Kasumi-1 (cell line): ENCODE measurements at regions not wholly inside any gene's neighbourhood (a gene's known extent, or its start where the extent isn't known, plus 50 kb on each side); places are given as distances from the start of the nearest gene placed in this dataset.
"Not testable (repeated sequence)": the region's sequence is repeated elsewhere in the genome, so short reads cannot be mapped to it uniquely, and the experiment has no call there.

Experiments
- DNase-seq, 2 experiments: peaks; one replicate each; lab custom pipeline; 2025; lab: John Stamatoyannopoulos, UW

- no peak for DNase-seq
These were observed 116.5 kb upstream of the LRPAP1 start for GRCh38 chr4:3648731-3649130.

DNA sequence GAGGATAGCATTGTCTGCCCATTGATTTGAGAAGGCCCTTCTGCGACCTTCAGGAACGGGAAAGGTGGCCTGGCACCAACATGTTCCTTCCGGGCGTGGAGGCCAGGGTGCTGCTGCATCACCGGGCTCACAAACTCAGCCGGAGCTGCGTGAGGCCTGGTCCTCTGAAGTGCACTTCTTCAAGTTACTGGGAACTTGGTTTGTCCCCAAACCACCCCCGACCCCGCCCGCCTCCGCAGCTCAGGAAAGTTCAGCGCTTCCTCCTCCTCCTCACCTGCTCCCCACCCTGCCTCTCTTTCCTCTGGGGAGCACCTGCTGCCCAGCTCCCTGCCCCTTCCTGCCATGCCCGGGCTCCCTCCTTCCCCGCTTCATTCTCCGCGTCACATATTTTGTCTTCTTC lies 116.0 kb upstream of the LRPAP1 start:
- no peak for DNase-seq

DNA sequence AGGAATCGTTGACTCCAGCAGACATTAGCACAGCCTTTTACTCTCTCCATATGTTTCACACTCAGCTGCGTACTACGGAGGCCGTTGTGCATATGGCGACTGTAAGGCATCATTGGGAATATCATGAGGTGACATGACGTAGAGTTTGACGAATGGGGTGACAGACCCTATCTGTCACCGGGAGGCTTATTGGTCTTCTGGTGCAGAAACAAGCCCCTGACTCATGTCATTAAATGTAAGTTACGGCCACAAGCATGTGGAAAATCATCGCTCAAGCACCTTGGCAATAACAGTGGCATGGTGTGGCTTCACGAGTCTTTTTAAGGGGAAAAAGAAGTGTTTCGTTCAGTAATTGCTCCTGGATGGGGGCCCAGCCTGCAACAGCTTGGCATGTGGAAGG lies 115.2 kb upstream of the LRPAP1 start:
- no peak for DNase-seq

DNA sequence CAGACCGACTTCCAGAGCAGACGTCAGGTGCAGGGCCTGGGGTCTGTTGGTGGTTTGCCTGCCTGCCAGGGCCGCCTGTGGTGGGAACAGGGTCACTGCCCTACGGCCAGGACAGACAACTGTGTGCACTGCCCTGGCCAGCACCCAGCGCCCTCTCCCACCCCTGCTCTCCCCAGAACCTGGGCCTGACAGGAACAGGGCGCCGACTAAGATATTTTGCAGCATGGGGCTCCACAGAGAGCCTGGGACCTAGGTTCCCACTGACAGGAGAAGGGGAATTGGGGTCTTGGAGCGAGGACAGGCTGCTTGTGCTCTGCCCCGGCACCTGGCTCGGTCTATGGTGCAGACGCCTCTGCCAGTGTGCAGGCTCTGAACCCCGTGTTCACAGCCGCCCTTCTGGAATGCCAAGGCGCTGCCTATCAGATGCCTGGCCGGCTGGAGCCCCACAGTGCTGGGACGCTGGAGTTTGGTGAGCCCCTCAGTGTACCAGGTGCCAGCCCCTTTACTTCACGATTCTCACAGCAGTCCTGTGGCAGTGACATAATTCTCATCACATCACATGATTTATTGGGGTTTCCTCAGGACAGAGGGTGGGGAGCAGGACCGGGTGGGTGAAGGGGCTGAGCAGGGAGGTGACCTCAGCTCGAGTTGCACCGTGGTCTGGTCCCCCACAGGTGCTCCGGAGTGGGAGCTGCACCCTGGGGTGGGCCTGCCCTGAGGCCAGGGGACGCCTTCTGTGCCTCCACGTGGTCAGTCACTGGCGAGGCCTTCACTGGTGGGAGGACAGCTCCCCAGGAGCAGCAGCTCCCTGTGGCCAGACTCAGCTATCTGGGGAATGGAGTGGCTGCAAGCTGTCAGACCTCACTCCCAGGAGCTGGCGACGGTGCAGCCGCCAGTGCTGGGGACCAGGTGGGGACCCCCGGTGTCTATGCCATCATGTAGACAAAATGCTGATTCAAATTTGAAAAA lies 113.8 kb upstream of the LRPAP1 start:
- no peak for DNase-seq

- DNase-seq = no peak
These were observed 112.8 kb upstream of the LRPAP1 start for GRCh38 chr4:3644849-3645627.

DNA sequence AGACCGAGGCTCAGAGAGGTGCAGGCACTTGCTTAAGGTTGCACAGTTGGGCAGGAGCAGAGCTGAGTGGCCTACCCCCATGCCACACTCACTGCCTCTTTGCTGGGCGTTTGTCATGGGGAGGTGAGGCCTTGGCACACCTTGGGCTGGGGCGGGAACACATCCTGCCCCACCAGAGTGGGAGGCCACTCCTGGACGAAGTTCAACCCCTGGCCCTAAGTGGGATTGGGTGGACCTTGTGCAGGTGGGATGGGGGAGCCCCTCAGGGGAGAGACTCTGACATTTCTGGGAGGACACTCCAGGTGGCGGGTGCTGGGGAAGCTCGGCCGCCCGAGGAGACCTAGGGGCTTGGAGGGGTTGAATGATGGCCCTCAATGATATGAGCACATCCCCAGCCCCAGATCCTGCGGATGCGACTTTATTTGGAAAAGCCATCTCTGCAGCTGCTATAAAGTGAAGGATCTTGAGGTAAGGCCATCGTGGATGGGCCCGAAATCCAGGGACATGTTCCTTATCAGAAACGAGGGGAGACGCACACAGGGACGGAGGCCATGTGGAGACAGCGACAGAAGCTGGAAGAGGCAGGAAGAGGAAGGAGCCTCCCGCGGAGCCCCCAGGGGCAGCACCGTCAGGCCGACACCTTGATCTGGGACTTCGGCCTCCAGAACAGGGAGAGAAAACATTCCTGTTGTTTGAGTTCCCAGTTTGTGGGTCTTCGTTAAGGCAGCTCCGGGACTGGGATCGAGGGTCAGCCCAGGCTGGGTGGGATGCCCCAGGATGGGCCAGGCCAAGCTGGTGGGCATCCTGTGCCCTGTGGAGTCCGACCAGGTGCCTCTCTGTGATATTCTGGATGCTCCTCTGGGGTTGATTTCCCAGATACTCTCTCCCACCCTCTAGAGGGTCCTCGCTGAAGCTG lies 111.6 kb upstream of the LRPAP1 start:
- no peak for DNase-seq

DNA sequence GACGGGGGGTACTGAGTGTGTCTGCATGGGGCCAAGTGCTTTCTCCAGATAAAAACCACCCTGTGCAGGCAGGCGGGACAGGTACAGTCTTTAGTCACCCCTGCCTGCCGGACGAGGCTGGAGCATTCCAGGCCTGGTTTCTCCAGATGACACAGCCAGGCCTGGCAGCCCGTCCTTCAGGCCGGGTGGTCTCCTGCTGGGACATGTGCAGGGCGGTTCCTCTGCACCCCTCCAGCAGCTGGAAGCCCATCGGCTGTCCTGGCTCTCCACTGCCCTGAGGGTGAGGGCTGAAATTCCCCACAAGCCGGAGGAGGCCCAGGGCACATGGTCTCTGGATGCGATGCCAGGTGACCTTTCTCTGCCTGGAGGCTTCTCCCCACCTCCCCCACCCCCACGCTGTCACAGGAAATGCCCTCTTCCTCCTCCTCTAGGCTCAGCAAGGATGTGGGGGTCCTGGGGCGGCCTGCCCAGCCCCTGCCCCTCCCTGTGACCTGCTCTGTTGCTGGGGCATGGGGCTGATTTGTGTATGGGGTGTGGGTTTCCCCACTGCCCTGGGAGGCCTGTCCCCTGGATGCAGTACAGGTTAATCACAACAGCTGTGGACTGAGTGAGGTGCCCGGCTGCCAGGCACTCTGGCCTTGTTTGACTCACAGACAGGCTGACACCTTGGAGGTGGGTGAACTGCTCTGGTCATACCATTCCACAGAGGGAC lies 110.7 kb upstream of the LRPAP1 start:
- DNase-seq = no peak

- no peak for DNase-seq
These were observed 109.9 kb upstream of the LRPAP1 start for GRCh38 chr4:3642056-3642630.

- no peak for DNase-seq
These were observed 109.3 kb upstream of the LRPAP1 start for GRCh38 chr4:3641501-3641900.

GRCh38 chr4:3640587-3640962 lies 108.4 kb upstream of the LRPAP1 start:
- DNase-seq = no peak

DNA sequence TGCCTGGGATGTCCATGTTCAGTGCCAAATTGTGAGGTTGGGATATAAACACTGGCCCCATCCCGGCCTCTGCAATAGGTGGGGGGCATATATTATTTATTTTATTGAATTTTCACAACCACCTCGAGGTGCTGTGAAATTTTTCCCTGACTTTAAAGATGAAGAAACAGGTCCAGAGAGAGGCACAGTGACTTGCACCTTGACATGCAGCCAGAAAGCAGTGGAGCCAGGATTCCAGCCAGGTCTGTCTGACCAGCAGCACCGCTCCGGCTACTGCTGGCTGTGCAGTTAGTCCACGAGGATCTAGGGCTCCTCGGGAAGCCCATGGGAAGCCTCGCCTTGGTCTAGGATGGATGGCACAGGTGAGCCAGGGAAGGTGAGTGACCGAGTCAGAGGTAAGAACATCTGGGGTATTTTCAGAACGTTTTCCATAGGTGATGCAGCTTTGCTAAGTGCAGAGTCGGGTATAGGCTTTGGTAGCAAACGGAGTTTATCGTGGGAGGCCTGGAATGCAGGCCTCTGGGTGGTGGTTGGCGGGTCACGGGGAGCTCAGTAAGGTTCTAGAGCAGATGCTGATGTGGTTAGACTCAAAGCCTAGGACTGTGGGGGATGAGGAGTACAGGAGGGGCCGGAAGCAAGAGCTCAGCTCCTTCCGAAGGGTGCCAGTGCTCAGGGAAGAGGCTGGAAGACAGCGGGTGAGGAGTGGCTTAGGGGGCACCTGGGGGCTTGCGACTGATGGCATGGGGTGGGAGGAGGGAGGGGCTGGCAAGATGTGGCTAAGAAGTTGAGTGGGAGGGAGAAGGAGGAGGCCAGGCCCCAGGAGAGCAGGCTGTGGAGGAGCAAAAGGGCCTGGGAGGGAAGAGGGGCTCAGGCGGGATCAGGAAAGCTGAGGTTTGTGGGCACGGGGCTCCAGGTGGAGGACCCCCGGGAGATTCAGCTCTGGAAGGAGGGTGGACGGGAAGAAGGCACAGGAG lies 107.7 kb upstream of the LRPAP1 start:
- DNase-seq = no peak

GRCh38 chr4:3638080-3638795 lies 106.0 kb upstream of the LRPAP1 start:
- no peak for DNase-seq

DNA sequence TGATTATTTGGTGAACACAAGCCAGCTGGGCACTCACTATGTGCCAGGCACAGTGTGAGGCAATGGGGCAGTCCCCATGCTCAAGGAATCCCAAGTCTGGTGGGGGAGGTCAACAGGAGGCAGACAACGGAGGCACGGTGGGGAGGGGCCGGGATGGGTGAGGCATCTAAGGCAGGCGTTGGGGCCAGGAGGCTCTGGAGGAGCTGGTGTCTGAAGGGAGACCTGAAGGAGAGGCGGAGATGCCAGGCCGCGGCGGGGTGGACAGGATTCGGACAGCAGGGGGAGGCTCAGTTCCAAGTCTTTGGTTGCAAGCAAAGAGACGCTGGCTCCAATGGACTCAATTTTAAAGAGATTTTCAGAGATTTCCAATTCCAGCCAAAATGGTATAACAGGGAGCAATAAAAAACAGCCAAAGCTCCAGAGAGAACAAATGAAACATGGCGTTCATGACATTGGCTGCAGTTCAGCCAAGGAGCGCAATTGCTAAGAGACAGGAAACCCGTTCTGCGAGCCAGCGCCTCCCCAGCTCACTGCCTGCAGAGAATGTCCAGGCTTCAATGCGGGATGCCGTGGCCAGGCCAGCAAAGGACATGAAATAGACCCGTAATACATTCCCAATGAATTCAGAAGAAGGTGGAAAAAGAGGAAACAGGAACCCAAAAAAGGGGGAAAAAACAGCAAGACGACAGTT lies 105.2 kb upstream of the LRPAP1 start:
- DNase-seq = no peak

- no peak for DNase-seq
These were observed 104.6 kb upstream of the LRPAP1 start for GRCh38 chr4:3636646-3637320.

DNA sequence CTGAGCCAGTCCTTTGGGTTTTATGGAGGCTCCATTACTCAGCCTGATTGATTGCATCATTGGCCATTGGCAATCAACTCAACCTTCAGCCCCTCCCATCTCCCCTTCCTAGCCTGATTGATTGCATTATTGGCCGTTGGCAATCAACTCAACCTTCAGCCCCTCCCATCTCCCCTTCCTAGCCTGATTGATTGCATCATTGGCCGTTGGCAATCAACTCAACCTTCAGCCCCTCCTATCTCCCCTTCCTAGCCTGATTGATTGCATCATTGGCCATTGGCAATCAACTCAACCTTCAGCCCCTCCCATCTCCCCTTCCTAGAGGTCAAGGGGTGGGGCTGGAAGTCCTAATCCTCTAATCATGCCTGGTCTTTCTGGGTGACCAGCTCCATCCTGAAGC lies 103.8 kb upstream of the LRPAP1 start:
- DNase-seq = not testable (repeated sequence)

- no peak for DNase-seq
These were observed 102.9 kb upstream of the LRPAP1 start for GRCh38 chr4:3634894-3635820.
